Activated CD8-positive, alpha-beta memory T cell treated with anti-CD3 and anti-CD28 coated beads, Interleukin-2, amount 50 U/mL, for 4 hours (primary cell): ENCODE measurements at regions not wholly inside any gene's neighbourhood (a gene's known extent, or its start where the extent isn't known, plus 50 kb on each side); places are given as distances from the start of the nearest gene placed in this dataset.
"Not testable (repeated sequence)": the region's sequence is repeated elsewhere in the genome, so short reads cannot be mapped to it uniquely, and the experiment has no call there.

Experiments
- DNase-seq: peaks from one replicate; pipeline ENCODE4 v3.0.0-alpha.2; 2020

DNA sequence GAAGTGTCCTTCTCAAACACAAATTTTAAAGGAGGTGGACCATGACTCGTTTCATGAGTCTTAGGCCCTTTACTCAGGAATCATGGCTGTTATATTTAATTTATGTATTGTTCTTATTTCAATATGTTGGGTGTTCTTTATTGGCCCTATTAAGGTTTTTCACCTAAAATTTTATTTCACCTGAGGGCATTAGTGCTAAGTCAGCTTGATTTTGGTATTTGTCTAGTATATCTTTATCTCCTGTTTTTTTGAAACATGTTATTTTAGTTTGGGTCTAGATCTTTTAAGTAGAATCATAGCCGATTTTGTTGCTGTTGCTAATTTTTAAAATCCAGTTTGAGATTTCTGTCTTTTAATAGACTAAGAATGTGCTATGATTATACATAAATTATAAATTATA is 430.4 kb downstream of the RPS6KC1 start:
- DNase-seq = no peak

GRCh38 chr1:213484333-213484732 is 433.3 kb downstream of the RPS6KC1 start:
- DNase-seq = no peak

DNA sequence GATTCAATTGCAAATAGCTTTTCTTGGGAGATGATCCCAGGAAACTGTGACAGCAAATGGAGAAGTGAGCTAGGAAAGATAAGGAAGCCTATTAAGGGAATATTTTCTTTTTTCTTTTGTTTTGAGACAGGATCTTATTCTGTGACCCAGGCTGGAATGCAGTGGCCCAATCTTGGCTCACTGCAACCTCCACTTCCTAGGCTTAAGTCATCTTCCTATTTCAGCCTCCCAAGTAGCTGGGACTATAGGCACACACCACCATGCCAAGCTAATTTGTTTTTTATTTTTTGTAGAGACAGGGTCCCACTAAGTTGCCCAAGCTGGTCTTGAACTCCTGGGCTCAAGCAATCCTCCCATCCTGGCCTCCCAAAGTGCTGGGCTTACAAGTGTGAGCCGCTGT is 433.7 kb downstream of the RPS6KC1 start:
- DNase-seq = no peak

- no peak for DNase-seq
Measured at GRCh38 chr1:213486488-213486887, 435.4 kb downstream of the RPS6KC1 start.

DNA sequence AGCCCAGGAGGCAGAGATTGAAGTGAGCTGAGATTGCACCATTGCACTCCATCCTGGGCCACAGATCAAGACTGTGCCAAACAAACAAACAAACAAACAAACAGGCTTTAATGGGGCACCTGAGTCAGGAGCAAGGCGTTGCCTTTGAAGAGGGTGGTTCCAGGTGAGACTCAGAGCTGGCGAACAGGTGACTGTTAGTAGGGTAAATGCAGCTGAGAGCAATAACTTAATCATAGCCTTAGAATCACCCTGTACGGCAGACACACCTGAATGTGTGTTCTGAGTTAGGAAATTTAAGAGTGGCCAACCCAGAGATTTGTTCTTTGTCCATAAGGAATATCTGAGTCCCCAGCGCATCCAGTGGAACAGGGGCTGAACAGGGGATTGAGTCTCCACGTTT is 440.4 kb downstream of the RPS6KC1 start:
- no peak for DNase-seq

DNA sequence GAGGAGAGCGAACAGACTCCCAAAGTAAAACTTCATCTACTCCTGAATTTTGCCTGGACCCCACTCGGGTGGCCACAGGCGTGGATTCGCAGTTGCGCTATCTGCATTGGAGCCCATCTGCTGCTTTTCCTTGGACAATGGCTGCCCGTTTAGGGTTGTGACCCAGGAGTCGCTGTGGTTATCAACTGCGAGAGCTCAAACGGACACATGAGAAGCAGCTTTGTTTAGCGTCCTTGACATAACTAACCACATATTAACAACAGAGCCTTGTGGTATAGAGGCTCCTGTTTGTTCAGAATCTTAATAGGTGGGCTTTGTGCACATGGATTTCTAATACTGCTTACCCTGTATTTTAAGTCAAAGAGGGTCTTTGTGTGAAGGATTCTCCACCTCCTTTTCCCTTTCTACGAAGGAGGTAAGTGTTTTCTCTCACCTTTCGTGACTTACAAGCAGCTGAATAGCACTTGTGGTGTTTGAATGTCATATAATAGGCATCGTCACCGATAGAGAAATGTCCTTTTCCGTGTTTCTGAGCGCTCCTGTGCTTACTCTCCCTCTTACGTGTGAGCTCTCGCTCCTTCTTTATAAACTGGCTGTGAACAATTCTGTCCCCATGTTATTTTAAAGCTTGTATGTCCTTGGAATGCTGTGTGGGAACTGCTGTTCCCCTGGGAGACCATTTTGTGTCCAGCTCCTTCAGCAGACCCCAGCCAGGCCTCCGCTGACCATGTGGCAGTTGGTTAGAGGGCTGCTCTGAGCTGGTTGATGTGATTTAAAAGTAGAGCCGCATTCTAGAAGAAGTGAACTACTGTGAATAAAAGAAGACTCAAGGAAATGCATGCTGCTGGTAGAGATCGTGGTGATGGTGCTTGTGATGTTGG is 441.4 kb downstream of the RPS6KC1 start:
- no peak for DNase-seq

GRCh38 chr1:213499444-213499843 is 448.4 kb downstream of the RPS6KC1 start:
- no peak for DNase-seq

DNA sequence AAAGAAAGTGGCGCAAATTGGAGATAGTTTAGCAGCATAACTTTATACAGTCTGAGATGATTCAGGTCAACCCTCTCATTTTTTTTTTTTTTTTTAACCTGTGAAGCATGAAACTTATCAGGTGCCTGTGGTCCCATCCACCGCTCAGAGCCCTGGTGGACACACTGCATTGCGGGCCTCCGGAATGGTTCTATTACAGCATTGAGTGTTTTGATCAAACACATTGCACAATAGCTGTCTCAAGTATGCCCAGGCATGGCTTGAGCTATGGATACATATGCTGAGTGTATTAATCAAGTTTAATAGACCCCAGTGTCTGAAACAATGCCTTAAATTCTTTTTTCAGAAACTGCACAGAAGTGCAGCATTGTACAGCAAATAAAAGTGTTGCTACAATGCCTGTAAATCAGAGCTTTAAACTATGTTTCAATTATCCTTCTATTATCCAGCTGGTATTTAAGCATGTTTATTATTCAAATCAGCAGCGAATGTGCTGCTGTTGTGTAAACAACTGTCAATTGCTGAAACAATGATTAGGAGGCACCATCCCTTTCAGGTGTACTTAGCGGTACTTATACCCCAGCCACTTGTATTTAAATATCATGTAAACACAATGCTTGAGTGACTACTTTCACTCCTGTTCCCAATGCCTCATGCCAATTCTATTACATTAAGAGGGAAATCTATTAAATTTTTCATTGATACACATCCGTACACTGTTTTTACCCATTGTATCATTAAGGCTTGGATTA is 456.6 kb downstream of the RPS6KC1 start:
- DNase-seq = no peak

DNA sequence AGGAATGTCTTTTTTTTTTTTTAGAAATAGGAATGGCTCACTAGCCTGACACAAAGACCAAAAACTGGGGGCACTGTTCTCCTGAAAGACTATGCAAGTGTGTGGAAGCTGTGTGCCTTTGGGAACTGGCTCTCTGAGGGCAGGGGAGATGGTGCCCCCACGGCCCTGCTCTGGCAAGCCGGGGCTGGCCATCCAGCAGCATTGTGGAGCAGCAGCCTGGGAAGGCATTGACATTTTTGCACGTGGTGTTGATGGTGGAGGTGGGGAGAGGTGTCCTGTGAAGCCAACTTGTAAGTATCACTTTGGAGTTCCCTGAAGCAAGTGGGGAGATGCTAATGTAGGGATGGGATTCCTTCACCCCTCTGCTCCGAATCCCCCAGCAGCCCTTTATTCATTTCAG is 460.1 kb downstream of the RPS6KC1 start:
- DNase-seq = no peak

- no peak for DNase-seq
Measured at GRCh38 chr1:213512316-213512715, 461.3 kb downstream of the RPS6KC1 start.

- no peak for DNase-seq
Measured at GRCh38 chr1:213513006-213513405, 462.0 kb downstream of the RPS6KC1 start.

GRCh38 chr1:213514408-213515179 is 463.6 kb downstream of the RPS6KC1 start:
- DNase-seq = not testable (repeated sequence)

GRCh38 chr1:213519098-213519497 is 468.1 kb downstream of the RPS6KC1 start:
- DNase-seq = no peak

DNA sequence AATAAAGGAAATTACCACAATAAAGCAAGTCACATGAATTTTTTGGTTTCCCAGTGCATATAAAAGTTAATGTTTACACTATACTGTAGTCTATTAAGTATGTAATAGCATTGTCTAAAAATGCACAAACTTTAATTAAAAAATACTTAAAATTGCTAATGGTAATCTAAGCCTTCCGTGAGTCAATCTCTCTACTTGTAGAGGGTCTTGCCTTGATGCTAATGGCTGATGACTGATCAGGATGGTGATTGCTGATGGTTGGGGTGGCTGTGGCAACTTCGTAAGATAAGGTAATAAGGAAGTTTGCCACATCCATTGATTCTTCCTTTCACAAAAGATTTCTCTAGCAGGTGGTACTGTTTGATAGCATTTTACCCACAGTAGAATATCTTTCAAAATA is 466.6 kb upstream of the PROX1 start:
- no peak for DNase-seq

DNA sequence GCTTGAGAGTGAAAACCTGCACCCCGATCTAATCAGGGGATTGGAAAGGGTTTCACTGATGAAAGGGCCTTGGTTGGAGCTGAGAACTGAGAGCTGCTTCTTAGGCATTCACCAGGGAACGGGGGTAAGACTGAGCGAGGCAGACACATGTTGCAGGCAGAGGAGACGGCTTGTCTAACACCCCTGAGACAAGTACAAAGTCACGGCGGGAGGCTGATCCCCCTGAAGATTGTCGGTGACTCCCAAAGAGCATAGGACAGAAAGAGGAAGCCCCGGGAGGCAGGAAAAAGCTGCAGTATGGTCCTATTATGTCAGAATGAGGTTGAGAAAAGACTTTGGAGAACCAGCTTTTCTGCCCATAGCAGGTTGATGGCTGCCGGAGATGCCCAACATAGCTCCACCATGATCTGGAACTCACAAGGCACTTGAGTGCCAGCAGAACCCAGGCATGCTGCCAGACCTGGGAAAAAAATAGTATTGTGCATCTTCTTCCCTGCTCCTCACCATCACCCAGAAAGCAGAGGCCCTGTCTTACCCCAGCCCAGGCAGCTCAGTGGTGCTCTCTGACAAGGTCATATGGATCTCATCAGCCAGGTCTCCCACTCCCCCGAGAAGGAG is 463.9 kb upstream of the PROX1 start:
- DNase-seq = no peak

GRCh38 chr1:213526306-213526705 is 461.5 kb upstream of the PROX1 start:
- DNase-seq = no peak

- DNase-seq = no peak
Measured at GRCh38 chr1:213530611-213531320, 457.0 kb upstream of the PROX1 start.

DNA sequence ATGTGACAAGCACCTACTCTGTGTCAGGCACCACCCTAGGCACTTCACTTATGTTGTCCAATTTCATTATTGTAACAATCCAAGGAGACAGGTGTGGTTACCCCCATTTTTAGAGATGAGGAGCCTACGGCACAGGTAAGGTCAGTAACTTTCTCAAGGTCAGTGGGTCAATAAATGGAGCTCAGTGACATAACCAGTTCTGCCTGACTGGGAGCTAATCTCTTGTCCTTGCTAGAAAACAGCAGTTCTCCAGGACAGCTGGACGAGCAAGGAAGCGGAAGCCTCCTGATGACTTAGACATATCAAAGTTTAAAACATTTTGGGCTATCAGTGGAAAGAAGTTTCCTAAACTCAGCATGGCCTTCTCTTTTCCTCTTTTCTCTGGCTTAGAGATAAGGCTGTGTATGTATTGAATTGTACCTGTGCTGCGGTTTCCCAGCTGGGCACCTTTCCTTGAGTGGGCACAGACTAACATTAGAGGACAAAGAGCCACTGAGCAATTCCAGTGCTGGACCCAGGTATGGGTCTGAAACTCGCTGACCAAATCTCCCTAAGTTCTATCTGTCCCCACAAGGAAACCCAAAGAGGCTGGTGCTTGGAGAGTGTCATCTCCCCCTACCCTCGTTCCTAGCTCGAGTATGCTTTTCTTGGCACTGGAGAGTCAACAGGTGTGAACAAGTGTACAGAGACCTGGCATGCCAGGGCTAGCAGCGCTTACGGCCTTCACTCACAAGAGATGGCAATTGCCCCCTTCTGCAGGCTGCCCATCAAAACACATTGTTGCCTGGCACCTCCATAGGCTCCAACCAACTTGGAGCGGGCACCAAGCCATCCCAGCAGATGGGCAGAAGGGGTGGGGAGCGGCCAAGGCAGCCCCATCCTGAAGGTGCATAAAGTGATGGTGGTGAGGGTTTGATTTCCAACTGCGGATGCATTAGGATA is 456.1 kb upstream of the PROX1 start:
- DNase-seq = no peak

GRCh38 chr1:213533125-213533524 is 454.6 kb upstream of the PROX1 start:
- no peak for DNase-seq

- DNase-seq = no peak
Measured at GRCh38 chr1:213535679-213536078, 452.1 kb upstream of the PROX1 start.

DNA sequence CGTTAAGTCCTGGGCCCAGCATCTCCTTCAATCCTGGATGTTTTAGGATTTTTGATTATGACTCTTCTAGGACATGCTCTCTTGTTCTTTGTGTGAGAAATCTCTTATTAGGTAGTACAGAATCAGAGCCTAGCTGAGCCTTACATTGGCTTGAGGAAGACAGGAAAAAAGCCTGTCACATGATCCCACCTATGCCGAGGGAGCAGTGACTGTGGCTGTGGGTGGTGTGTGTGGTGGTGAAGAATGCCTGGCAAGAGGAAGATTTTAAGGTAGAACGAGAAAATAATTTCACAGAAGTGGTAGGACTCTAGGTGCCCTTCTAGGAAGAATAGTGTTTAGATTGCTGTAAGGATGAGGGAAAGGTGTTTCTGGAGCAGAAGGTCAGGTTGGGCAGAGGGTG is 449.5 kb upstream of the PROX1 start:
- DNase-seq = no peak
